WTC11 (cell line): ENCODE measurements at regions not wholly inside any gene's neighbourhood (a gene's known extent, or its start where the extent isn't known, plus 50 kb on each side); places are given as distances from the start of the nearest gene placed in this dataset.

Experiments used
- ATAC-seq: fragments of 200-7000 bp; cut with Tn5 transposase; 2 replicates; pipeline ENCODE4 v1.10.0; 2021; ENCODE audit warnings: mild to moderate bottlenecking, moderate library complexity
- CTCF ChIA-PET: fragments of 300-600 bp; sonication (Branson Sonifier 250); formaldehyde crosslinking; loops from one replicate; lab custom pipeline; 2021; ENCODE audit warnings: antibody characterized with exemption; lab: Charles Lee
- POLR2A ChIA-PET: fragments of 350-600 bp; sonication (Branson Sonifier 250); formaldehyde crosslinking; loops from one replicate; lab custom pipeline; 2021; ENCODE audit warnings: antibody characterized with exemption; lab: Charles Lee
- DNase-seq: peaks from one replicate; pipeline ENCODE4 v3.0.0; 2021; ENCODE audit warnings: low spot score
- H3K27ac Mint-ChIP-seq: 2 replicates; pipeline ENCODE4 v1.8.0; 2021; ENCODE audit warnings: mixed read lengths
- H3K27me3 Mint-ChIP-seq: 2 replicates; pipeline ENCODE4 v1.8.0; 2021; ENCODE audit warnings: low read depth, mild to moderate bottlenecking, moderate library complexity, mixed read lengths
- H3K36me3 Mint-ChIP-seq: 2 replicates; pipeline ENCODE4 v1.8.0; 2021; ENCODE audit warnings: mixed read lengths
- H3K4me1 Mint-ChIP-seq: 2 replicates; pipeline ENCODE4 v1.8.0; 2022; ENCODE audit warnings: mixed read lengths
- H3K4me3 Mint-ChIP-seq: 2 replicates; pipeline ENCODE4 v1.8.0; 2021; ENCODE audit warnings: mild to moderate bottlenecking, moderate library complexity, mixed read lengths
- H3K9me3 Mint-ChIP-seq: 2 replicates; pipeline ENCODE4 v1.8.0; 2021; ENCODE audit warnings: mixed read lengths
- CDX4 ChIP-seq: fragments of 250-450 bp; sonication (Bioruptor Pico); IDR thresholded peaks from 2 replicates; pipeline ENCODE4 v1.9.0; 2021; ENCODE audit warnings: moderate library complexity, mild to moderate bottlenecking, inconsistent platforms, borderline replicate concordance
- CREM ChIP-seq: sonication (generic); formaldehyde crosslinking; IDR thresholded peaks from 2 replicates; pipeline ENCODE4 v1.8.1; 2022; ENCODE audit warnings: mild to moderate bottlenecking, missing genetic modification reagents, moderate library complexity
- E2F1 ChIP-seq: sonication (generic); formaldehyde crosslinking; IDR thresholded peaks from 2 replicates; pipeline ENCODE4 v1.8.0; 2022; ENCODE audit warnings: mild to moderate bottlenecking, missing genetic modification reagents
- ESRRA ChIP-seq: sonication (generic); formaldehyde crosslinking; IDR thresholded peaks from 2 replicates; pipeline ENCODE4 v1.8.1; 2022; ENCODE audit warnings: mild to moderate bottlenecking, missing genetic modification reagents, borderline replicate concordance
- FOXJ3 ChIP-seq: sonication (generic); formaldehyde crosslinking; IDR thresholded peaks from 2 replicates; pipeline ENCODE4 v1.9.0; 2021; ENCODE audit warnings: missing genetic modification reagents, mild to moderate bottlenecking, borderline replicate concordance
- FOXK1 ChIP-seq: sonication (generic); formaldehyde crosslinking; IDR thresholded peaks from 2 replicates; pipeline ENCODE4 v1.8.0; 2022; ENCODE audit warnings: mild to moderate bottlenecking, moderate library complexity, missing genetic modification reagents
- FOXP1 ChIP-seq: sonication (generic); formaldehyde crosslinking; IDR thresholded peaks from 2 replicates; pipeline ENCODE4 v1.8.0; 2022; ENCODE audit warnings: missing genetic modification reagents, mild to moderate bottlenecking, moderate library complexity, borderline replicate concordance
- IRF2 ChIP-seq: sonication (generic); formaldehyde crosslinking; IDR thresholded peaks from 2 replicates; pipeline ENCODE4 v1.8.0; 2022; ENCODE audit warnings: low read depth, missing genetic modification reagents, borderline replicate concordance
- JAZF1 ChIP-seq: fragments of 250-450 bp; sonication (Bioruptor Pico); IDR thresholded peaks from 2 replicates; pipeline ENCODE4 v1.9.0; 2021; ENCODE audit warnings: moderate library complexity, mild to moderate bottlenecking, inconsistent platforms
- MYBL2 ChIP-seq: sonication (generic); formaldehyde crosslinking; IDR thresholded peaks from 2 replicates; pipeline ENCODE4 v1.8.1; 2023; ENCODE audit warnings: mild to moderate bottlenecking, moderate library complexity, missing genetic modification reagents
- NFATC4 ChIP-seq: fragments of 250-450 bp; sonication (Bioruptor Pico); IDR thresholded peaks from 2 replicates; pipeline ENCODE4 v1.9.0; 2021; ENCODE audit warnings: mild to moderate bottlenecking
- NFE2L1 ChIP-seq: sonication (generic); formaldehyde crosslinking; IDR thresholded peaks from 2 replicates; pipeline ENCODE4 v1.8.1; 2023; ENCODE audit warnings: missing genetic modification reagents
- NR2C2 ChIP-seq: sonication (generic); formaldehyde crosslinking; IDR thresholded peaks from 2 replicates; pipeline ENCODE4 v1.8.0; 2022; ENCODE audit warnings: mild to moderate bottlenecking, missing genetic modification reagents
- NR3C1 ChIP-seq: sonication (generic); formaldehyde crosslinking; conservative IDR thresholded peaks from 2 replicates; pipeline ENCODE4 v1.8.1; 2023; ENCODE audit warnings: low read depth, mild to moderate bottlenecking, missing genetic modification reagents
- PRRX2 ChIP-seq: fragments of 250-450 bp; sonication (Bioruptor Pico); IDR thresholded peaks from 2 replicates; pipeline ENCODE4 v1.8.0; 2021; ENCODE audit warnings: mild to moderate bottlenecking
- RELA ChIP-seq: sonication (generic); formaldehyde crosslinking; IDR thresholded peaks from 2 replicates; pipeline ENCODE4 v1.8.1; 2022; ENCODE audit warnings: missing genetic modification reagents, mild to moderate bottlenecking, borderline replicate concordance
- SMAD4 ChIP-seq: sonication (generic); formaldehyde crosslinking; IDR thresholded peaks from 2 replicates; pipeline ENCODE4 v1.8.0; 2022; ENCODE audit warnings: mild to moderate bottlenecking, missing genetic modification reagents
- SOX15 ChIP-seq: fragments of 250-450 bp; sonication (Bioruptor Pico); IDR thresholded peaks from 2 replicates; pipeline ENCODE4 v1.9.0; 2021; ENCODE audit warnings: mild to moderate bottlenecking
- TCF7 ChIP-seq: sonication (generic); formaldehyde crosslinking; IDR thresholded peaks from 2 replicates; pipeline ENCODE4 v1.8.0; 2022; ENCODE audit warnings: mild to moderate bottlenecking, low read depth, missing genetic modification reagents, moderate library complexity
- ZBTB21 ChIP-seq: sonication (generic); formaldehyde crosslinking; IDR thresholded peaks from 2 replicates; pipeline ENCODE4 v1.8.1; 2023; ENCODE audit warnings: mild to moderate bottlenecking, missing genetic modification reagents, borderline replicate concordance
- ZBTB43 ChIP-seq: sonication (generic); formaldehyde crosslinking; IDR thresholded peaks from 2 replicates; pipeline ENCODE4 v1.8.1; 2023; ENCODE audit warnings: mild to moderate bottlenecking, missing genetic modification reagents
- ZMAT4 ChIP-seq: fragments of 250-450 bp; sonication (Bioruptor Pico); IDR thresholded peaks from 2 replicates; pipeline ENCODE4 v1.9.0; 2021; ENCODE audit warnings: mild to moderate bottlenecking
- ZNF121 ChIP-seq: sonication (generic); formaldehyde crosslinking; IDR thresholded peaks from 2 replicates; pipeline ENCODE4 v1.8.0; 2023; ENCODE audit warnings: missing genetic modification reagents
- ZNF263 ChIP-seq: sonication (generic); formaldehyde crosslinking; IDR thresholded peaks from 2 replicates; pipeline ENCODE4 v1.8.1; 2022; ENCODE audit warnings: low read depth, mild to moderate bottlenecking, moderate library complexity, missing genetic modification reagents
- ZNF416 ChIP-seq: fragments of 250-450 bp; sonication (Bioruptor Pico); IDR thresholded peaks from 2 replicates; pipeline ENCODE4 v1.9.0; 2021; ENCODE audit warnings: mild to moderate bottlenecking, inconsistent platforms
- ZNF425 ChIP-seq: fragments of 250-450 bp; sonication (Bioruptor Pico); conservative IDR thresholded peaks from 2 replicates; pipeline ENCODE4 v1.9.0; 2021; ENCODE audit warnings: mild to moderate bottlenecking
- ZNF671 ChIP-seq: fragments of 250-450 bp; sonication (Bioruptor Pico); IDR thresholded peaks from 2 replicates; pipeline ENCODE4 v1.8.0; 2021; ENCODE audit warnings: mild to moderate bottlenecking

- Mint-ChIP-seq H3K27ac (no peak overlapping the region), H3K27me3 (no peaks in the 10 kb centered on the region), H3K4me3 (no peak overlapping the region), H3K4me1 (peaks cover 24% of the 10 kb centered on the region), H3K9me3 (peaks cover 7% of the 10 kb centered on the region), H3K36me3 (no peaks in the 10 kb centered on the region)
- no peak for ATAC-seq
- TF ChIP-seq ZBTB43 = no peak
- no peak for TF ChIP-seq MYBL2 (CRISPR knock-in tag)
- TF ChIP-seq SMAD4 (CRISPR knock-in tag) = no peak
- no peak for TF ChIP-seq ZNF416 (CRISPR knock-in tag)
- no peak for TF ChIP-seq RELA
- TF ChIP-seq ZNF263 (CRISPR knock-in tag) = no peak
- TF ChIP-seq ESRRA (CRISPR knock-in tag) = no peak
- no peak for TF ChIP-seq IRF2 (CRISPR knock-in tag)
- TF ChIP-seq ZNF425 (CRISPR knock-in tag) = no peak
- no peak for TF ChIP-seq CREM (CRISPR knock-in tag)
- no peak for TF ChIP-seq ZNF671 (CRISPR knock-in tag)
- no peak for DNase-seq
- POLR2A ChIA-PET = interaction anchor here (0.7 kb wide), 1 partner anchor 39 kb away, joined by 4 read pairs; no protein-coding TSS in a partner anchor
- CTCF ChIA-PET = interaction anchor here (1.3 kb wide), 2 partner anchors 101 to 376 kb away, joined by 3 read pairs; no protein-coding TSS in a partner anchor
These were observed 205.1 kb upstream of the TNP1 start for GRCh38 chr2:217065012-217065290.

- DNase-seq (peak; percentile 29), ATAC-seq (peak; percentile 71)
- H3K27me3 Mint-ChIP-seq = no peaks in the 10 kb centered on the region
- ChIA-PET CTCF (interaction anchor here (1.0 to 1.3 kb wide), 3 partner anchors 102 to 649 kb away, joined by 3 to 4 read pairs (median 3); no protein-coding TSS in a partner anchor), POLR2A (interaction anchor here (0.7 kb wide), 1 partner anchor 40 kb away, joined by 4 read pairs; no protein-coding TSS in a partner anchor)
- H3K4me1 Mint-ChIP-seq = peaks cover 24% of the 10 kb centered on the region
- H3K4me3 Mint-ChIP-seq = no peak overlapping the region
- peaks cover 7% of the 10 kb centered on the region for H3K9me3 Mint-ChIP-seq
- H3K36me3 Mint-ChIP-seq = no peaks in the 10 kb centered on the region
- H3K27ac Mint-ChIP-seq = no peak overlapping the region
- no peak for TF ChIP-seq E2F1 (CRISPR knock-in tag)
- no peak for TF ChIP-seq NFE2L1
- TF ChIP-seq MYBL2 (CRISPR knock-in tag) = no peak
- TF ChIP-seq CREM (CRISPR knock-in tag) = no peak
- no peak for TF ChIP-seq ZNF671 (CRISPR knock-in tag)
- no peak for TF ChIP-seq FOXP1 (CRISPR knock-in tag)
- TF ChIP-seq JAZF1 (CRISPR knock-in tag) = no peak
- TF ChIP-seq ZMAT4 (CRISPR knock-in tag) = no peak
- no peak for TF ChIP-seq NFATC4
These were observed 204.6 kb upstream of the TNP1 start for GRCh38 chr2:217064234-217065011.

- CTCF ChIA-PET = no interaction called here
- Mint-ChIP-seq H3K27me3 (no peaks in the 10 kb centered on the region), H3K4me3 (no peak overlapping the region), H3K36me3 (no peaks in the 10 kb centered on the region), H3K27ac (no peak overlapping the region), H3K9me3 (peaks cover 7% of the 10 kb centered on the region), H3K4me1 (peaks cover 24% of the 10 kb centered on the region)
- POLR2A ChIA-PET = no interaction called here
- ATAC-seq (no peak), DNase-seq (no peak)
- TF ChIP-seq CREM (CRISPR knock-in tag) (no peak), ZMAT4 (CRISPR knock-in tag) (no peak), PRRX2 (CRISPR knock-in tag) (no peak), SMAD4 (CRISPR knock-in tag) (no peak), SOX15 (no peak), FOXK1 (CRISPR knock-in tag) (no peak), CDX4 (CRISPR knock-in tag) (no peak), ZBTB21 (no peak), FOXJ3 (no peak), ZNF671 (CRISPR knock-in tag) (no peak), NR3C1 (CRISPR knock-in tag) (no peak), ZNF121 (CRISPR knock-in tag) (no peak), NR2C2 (CRISPR knock-in tag) (no peak), TCF7 (CRISPR knock-in tag) (no peak)
These were observed 203.4 kb upstream of the TNP1 start for GRCh38 chr2:217063238-217063755.
